ENCODE measurements at regions not wholly inside any gene's neighbourhood (a gene's known extent, or its start where the extent isn't known, plus 50 kb on each side); places are given as distances from the start of the nearest gene placed in this dataset.

DNA sequence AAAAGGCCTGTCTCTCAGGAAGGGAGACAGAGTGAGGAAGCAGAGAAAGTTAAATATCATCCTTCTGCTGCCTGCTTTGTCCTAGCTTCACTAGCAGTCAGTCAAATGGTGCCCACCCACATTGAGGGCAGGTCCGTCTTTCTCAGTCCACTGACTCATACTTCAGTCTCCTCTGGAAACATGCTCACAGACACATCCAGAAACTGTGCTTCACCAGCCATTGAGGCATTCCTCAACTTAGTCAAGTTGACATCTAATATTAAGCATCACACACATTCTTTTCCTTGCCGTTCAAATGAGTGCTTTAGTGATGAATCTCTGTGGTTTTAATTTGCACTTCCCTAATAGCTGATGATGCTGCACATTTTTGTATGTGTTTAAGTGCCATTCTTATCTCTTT, 777.8 kb upstream of the PRMT6 start:
- TF ChIP-seq, protein P1, sequence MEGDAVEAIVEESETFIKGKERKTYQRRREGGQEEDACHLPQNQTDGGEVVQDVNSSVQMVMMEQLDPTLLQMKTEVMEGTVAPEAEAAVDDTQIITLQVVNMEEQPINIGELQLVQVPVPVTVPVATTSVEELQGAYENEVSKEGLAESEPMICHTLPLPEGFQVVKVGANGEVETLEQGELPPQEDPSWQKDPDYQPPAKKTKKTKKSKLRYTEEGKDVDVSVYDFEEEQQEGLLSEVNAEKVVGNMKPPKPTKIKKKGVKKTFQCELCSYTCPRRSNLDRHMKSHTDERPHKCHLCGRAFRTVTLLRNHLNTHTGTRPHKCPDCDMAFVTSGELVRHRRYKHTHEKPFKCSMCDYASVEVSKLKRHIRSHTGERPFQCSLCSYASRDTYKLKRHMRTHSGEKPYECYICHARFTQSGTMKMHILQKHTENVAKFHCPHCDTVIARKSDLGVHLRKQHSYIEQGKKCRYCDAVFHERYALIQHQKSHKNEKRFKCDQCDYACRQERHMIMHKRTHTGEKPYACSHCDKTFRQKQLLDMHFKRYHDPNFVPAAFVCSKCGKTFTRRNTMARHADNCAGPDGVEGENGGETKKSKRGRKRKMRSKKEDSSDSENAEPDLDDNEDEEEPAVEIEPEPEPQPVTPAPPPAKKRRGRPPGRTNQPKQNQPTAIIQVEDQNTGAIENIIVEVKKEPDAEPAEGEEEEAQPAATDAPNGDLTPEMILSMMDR (IDR thresholded peaks at IDR 0.05) = no peak
- TF ChIP-seq POLR2A (IDR thresholded peaks at IDR 0.05) = no peak
